Upper lobe of right lung (tissue), 1 donor: ENCODE measurements at regions not wholly inside any gene's neighbourhood (a gene's known extent, or its start where the extent isn't known, plus 50 kb on each side); places are given as distances from the start of the nearest gene placed in this dataset.

Experiments used
- ATAC-seq: fragments of 200-7000 bp; cut with Tn5 transposase; one replicate; pipeline ENCODE4 v1.9.1; 2020; ENCODE audit warnings: mild to moderate bottlenecking, moderate library complexity
- DNase-seq: peaks from one replicate; pipeline ENCODE4 v3.0.0-alpha.2; 2020
- H3K27ac ChIP-seq: fragments of 200-600 bp; one replicate; pipeline ENCODE4 v1.8.0; 2022
- H3K27me3 ChIP-seq: fragments of 200-600 bp; one replicate; pipeline ENCODE4 v1.8.0; 2022; ENCODE audit warnings: mild to moderate bottlenecking
- H3K36me3 ChIP-seq: fragments of 200-600 bp; one replicate; pipeline ENCODE4 v1.8.0; 2022
- H3K4me1 ChIP-seq: fragments of 200-600 bp; one replicate; pipeline ENCODE4 v1.8.0; 2022
- H3K4me3 ChIP-seq: fragments of 200-600 bp; one replicate; pipeline ENCODE4 v1.8.0; 2022; ENCODE audit warnings: mild to moderate bottlenecking
- H3K9me3 ChIP-seq: fragments of 200-600 bp; one replicate; pipeline ENCODE4 v1.8.0; 2022
- intact Hi-C: fragments of 100-400 bp; cut with DNase I; formaldehyde crosslinking; loops from one replicate; pipeline ENCODE4 v1.11.0; 2022
- TF ChIP-seq, protein P1 (sequence below): fragments of 200-600 bp; IDR thresholded peaks from one replicate; pipeline ENCODE4 v1.8.0; 2022; ENCODE audit warnings: antibody characterized with exemption
- donor health status: DM: no; HTN: yes; CAD: no; lungs with severe emphysema.

DNA sequence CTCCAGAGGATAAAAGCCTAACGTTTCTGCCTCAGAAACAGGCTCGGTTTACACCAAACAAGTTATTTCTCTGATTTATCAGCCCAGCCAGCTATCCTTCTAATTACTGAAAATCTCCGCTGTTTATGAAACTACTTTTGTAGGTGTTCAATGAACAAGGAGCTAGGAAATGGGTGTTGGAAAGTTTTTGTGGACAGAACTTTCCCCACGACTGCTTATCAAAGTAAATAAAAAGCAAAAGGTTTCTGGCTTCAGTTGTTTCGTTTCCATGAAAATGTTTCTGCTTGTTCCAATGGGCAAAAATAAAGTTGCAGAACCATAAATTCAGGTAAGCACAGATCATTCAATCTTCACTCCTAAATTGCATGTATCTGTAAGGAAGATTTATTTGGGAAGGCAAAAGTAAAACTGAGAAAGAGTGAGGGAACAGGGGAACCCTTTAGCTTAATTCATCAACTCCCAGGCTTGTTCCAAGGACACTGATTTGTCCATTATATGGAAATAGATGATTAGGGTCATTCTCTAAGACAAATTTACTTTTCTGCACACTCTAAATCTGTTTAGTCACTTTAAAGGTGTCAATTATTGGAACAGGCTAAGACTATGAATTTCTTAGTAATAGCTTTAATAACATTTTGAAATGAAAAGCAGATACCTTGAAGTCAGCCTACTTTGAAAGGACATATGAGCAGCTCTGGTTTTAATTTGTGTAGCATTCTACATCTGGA, 175.9 kb upstream of the CDKN3 start:
- Histone ChIP-seq H3K27me3 (peaks cover 31% of the 10 kb centered on the region), H3K4me3 (peak overlapping the region; percentile 33), H3K9me3 (no peaks in the 10 kb centered on the region), H3K36me3 (no peaks in the 10 kb centered on the region), H3K27ac (no peak overlapping the region), H3K4me1 (no peaks in the 10 kb centered on the region)
- ATAC-seq, result no peak
- no peak for DNase-seq
- intact Hi-C loops, result no loop called here
- TF ChIP-seq, protein P1, sequence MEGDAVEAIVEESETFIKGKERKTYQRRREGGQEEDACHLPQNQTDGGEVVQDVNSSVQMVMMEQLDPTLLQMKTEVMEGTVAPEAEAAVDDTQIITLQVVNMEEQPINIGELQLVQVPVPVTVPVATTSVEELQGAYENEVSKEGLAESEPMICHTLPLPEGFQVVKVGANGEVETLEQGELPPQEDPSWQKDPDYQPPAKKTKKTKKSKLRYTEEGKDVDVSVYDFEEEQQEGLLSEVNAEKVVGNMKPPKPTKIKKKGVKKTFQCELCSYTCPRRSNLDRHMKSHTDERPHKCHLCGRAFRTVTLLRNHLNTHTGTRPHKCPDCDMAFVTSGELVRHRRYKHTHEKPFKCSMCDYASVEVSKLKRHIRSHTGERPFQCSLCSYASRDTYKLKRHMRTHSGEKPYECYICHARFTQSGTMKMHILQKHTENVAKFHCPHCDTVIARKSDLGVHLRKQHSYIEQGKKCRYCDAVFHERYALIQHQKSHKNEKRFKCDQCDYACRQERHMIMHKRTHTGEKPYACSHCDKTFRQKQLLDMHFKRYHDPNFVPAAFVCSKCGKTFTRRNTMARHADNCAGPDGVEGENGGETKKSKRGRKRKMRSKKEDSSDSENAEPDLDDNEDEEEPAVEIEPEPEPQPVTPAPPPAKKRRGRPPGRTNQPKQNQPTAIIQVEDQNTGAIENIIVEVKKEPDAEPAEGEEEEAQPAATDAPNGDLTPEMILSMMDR, result no peak

DNA sequence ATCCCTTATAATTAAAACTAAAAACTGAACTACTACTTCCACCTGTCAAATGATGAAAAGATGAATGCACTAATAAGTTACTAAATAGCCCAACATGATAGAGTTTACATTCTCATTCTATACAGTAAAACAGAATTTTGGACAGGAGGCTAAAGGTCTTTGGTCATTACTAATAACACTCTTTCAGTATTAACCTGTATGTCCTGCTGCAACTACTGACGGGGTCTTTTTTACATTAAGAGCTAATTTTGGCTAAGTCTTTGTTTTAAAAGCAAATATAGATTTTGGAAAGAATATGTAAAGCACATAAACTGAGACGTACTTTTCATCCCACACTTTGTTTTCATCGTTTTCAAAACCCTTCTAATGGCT, 175.4 kb upstream of the CDKN3 start:
- intact Hi-C loops, result no loop called here
- no peaks in the 10 kb centered on the region for H3K36me3 ChIP-seq

DNA sequence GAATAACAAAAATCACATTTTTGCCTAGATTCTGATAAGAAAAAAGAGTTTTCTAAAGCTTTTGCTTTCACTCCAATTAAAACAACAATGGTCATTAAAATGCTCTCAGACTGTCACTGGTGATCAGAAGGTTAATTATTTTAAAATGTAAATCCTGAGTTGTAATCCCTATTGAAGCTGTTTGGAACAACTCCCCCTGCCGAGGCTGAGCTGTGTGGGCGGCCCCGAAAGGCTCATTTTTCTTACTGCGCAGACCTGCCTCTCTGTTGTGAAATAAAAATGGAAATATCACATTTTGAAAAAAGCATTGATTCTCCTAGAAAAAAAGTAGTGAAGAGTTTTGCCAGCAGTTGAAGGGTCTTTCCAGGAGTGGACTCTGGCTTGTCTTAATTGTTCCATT, 174.8 kb upstream of the CDKN3 start:
- Histone ChIP-seq H3K27me3 (peaks cover 31% of the 10 kb centered on the region), H3K4me3 (no peak overlapping the region), H3K4me1 (no peaks in the 10 kb centered on the region), H3K27ac (no peak overlapping the region), H3K9me3 (no peaks in the 10 kb centered on the region), H3K36me3 (no peaks in the 10 kb centered on the region)
- intact Hi-C loops, result no loop called here
- ATAC-seq, result no peak
- no peak for DNase-seq
- TF ChIP-seq, protein P1, result no peak

More for the DNA sequence above, 175.4 kb upstream of the CDKN3 start:
- Histone ChIP-seq H3K4me3 (no peak overlapping the region), H3K4me1 (no peaks in the 10 kb centered on the region), H3K27me3 (peaks cover 31% of the 10 kb centered on the region), H3K9me3 (no peaks in the 10 kb centered on the region), H3K27ac (no peak overlapping the region)
- TF ChIP-seq, protein P1, result no peak
- no peak for ATAC-seq
- no peak for DNase-seq

DNA sequence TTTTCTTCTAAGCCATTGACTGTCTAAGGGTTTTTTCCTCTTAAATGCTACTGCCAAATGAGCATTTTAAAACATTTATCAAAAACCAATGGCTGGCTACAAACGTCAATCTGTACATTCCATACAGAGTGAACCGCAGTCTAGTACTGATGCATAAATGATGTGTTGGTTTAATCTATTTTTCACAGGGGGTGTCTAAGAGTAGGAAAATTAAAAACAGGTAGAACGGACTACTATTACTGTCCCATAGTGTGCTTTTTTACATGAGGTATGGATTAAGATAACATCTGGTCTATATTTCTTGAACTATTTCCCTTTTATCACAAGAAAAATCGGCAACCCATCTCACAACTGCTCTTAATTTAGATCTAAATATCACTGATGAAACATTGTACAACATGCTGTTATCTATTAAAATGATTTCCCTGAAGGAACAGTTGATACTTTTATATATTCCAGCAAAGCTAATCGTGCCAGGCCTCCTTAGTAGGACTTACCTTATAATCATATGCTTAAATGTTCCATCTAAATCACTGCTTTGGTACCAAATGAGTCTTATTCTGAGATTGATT, 172.9 kb upstream of the CDKN3 start:
- TF ChIP-seq, protein P1, result no peak
- no peak for DNase-seq
- intact Hi-C loops, result no loop called here
- Histone ChIP-seq H3K27ac (no peak overlapping the region), H3K4me3 (no peak overlapping the region), H3K27me3 (peaks cover 27% of the 10 kb centered on the region), H3K9me3 (no peaks in the 10 kb centered on the region), H3K4me1 (no peaks in the 10 kb centered on the region), H3K36me3 (no peaks in the 10 kb centered on the region)
- ATAC-seq, result no peak

DNA sequence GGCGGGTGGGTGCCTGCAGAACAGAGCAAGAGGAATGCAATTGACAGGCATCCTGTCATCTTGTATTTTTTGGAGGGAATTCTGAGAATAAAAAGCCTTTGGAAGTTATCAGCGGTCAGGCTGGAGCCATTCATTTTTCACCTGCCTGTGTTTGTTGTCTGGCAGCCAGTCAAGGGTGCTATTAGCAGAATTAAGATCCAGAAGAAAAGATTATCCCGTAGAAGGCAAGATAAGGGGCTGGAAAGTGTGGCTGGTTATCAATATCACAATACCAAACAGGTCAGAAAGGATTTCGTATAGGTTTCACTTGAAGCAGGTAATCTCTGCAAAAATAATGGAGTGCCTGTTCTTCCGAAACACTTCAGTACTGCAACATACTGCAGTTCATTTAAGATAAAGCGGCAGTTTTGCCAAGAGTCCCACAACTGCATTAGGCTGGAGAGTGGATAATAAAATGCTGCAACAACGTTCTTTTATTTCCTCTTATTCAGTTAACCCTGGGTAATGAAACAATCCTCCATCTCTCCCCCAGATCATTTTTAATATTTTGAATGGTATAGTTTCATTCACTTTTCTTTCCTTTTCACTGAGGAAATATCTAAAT, 171.2 kb upstream of the CDKN3 start:
- H3K4me1 ChIP-seq, result no peaks in the 10 kb centered on the region
- ATAC-seq, result no peak
- peaks cover 17% of the 10 kb centered on the region for H3K27me3 ChIP-seq
- no peak overlapping the region for H3K27ac ChIP-seq
- no peak for DNase-seq
- H3K9me3 ChIP-seq, result no peaks in the 10 kb centered on the region
- TF ChIP-seq, protein P1, result no peak
- H3K4me3 ChIP-seq, result no peak overlapping the region
- intact Hi-C loops, result no loop called here
- no peaks in the 10 kb centered on the region for H3K36me3 ChIP-seq
